OCI-LY1 (cell line): ENCODE measurements at regions not wholly inside any gene's neighbourhood (a gene's known extent, or its start where the extent isn't known, plus 50 kb on each side); places are given as distances from the start of the nearest gene placed in this dataset.

ENCODE experiments used
- CTCF ChIP-seq: fragments of 200-600 bp; sonication (generic), shearing (Covaris generic); IDR thresholded peaks from 2 replicates; pipeline ENCODE4 v1.5.1; 2017; ENCODE audit warnings: mild to moderate bottlenecking, antibody characterized with exemption, low read length, moderate library complexity, mixed read lengths
- EZH2 ChIP-seq: fragments of 200-600 bp; sonication (generic), shearing (Covaris generic); IDR thresholded peaks from 2 replicates; pipeline ENCODE4 v1.8.0; 2017; ENCODE audit warnings: borderline replicate concordance, mixed run types, mild to moderate bottlenecking, antibody characterized with exemption, low read length, moderate library complexity, mixed read lengths

GRCh38 chr9:73050065-73050816 lies 97.4 kb upstream of the ALDH1A1 start:
- TF ChIP-seq CTCF (no peak), EZH2 (no peak)
